BE2C (cell line): ENCODE measurements at regions not wholly inside any gene's neighbourhood (a gene's known extent, or its start where the extent isn't known, plus 50 kb on each side); places are given as distances from the start of the nearest gene placed in this dataset.
"Not testable (repeated sequence)": the region's sequence is repeated elsewhere in the genome, so short reads cannot be mapped to it uniquely, and the experiment has no call there.

Experiments
- DNase-seq: peaks from one replicate; pipeline ENCODE4 v3.0.0-alpha.2; 2020
- H3K27me3 ChIP-seq: fragments of 250-450 bp; sonication (Bioruptor Pico); 2 replicates; pipeline ENCODE4 v1.5.1; 2020; ENCODE audit warnings: mild to moderate bottlenecking
- H3K36me3 ChIP-seq: fragments of 250-450 bp; sonication (Bioruptor Pico); 2 replicates; pipeline ENCODE4 v1.5.1; 2020; ENCODE audit warnings: mild to moderate bottlenecking
- H3K4me1 ChIP-seq: fragments of 250-450 bp; sonication (Bioruptor Pico); 2 replicates; pipeline ENCODE4 v1.5.1; 2020
- H3K4me3 ChIP-seq: 2 replicates; pipeline ENCODE4 v1.5.1; 2011; ENCODE audit warnings: low read depth, low read length
- H3K9me3 ChIP-seq: fragments of 250-450 bp; sonication (Bioruptor Pico); 2 replicates; pipeline ENCODE4 v1.5.1; 2020

DNA sequence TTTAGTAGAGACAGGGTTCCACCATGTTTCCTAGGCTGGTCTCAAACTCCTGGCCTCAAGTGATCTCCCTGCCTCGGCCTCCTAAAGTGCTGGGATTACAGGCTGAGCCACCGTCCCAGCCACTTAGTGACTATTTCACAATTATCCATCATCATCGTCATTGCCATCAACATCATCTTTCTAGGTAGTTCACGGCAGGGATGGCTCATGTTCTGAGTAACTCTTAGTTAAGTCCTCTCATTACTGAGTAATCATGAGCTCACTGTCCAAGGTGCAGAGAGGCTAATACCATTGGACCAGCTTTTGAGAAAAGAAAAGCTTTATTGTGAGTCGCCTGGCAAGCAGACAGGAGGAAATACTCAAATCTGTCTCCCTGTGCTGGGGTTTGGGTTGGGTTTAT lies 108.6 kb upstream of the PRSS12 start:
- not testable (repeated sequence) for H3K27me3 ChIP-seq, H3K36me3 ChIP-seq, DNase-seq, H3K4me1 ChIP-seq, H3K4me3 ChIP-seq, H3K9me3 ChIP-seq

DNA sequence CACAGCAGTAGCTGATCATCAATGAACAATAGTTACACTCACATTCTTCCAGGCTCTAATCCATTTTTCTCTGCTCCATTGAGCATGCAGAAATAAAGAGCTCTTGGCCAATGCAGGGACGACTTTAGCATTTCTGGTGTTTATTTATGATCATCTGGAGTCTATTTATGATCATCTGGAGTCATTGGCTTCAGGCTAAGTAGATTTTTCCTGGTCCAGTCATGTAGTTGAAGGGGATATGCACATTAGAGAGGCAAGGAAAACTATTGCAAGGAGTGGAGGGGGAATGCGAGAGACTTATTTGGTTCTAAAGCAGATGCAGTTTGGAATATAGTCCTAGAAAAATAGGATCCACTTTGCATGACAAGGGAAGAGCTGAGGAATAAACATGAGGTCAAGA lies 113.0 kb upstream of the PRSS12 start:
- H3K4me3 ChIP-seq, H3K4me1 ChIP-seq, H3K9me3 ChIP-seq, DNase-seq, H3K36me3 ChIP-seq, H3K27me3 ChIP-seq: not testable (repeated sequence)

DNA sequence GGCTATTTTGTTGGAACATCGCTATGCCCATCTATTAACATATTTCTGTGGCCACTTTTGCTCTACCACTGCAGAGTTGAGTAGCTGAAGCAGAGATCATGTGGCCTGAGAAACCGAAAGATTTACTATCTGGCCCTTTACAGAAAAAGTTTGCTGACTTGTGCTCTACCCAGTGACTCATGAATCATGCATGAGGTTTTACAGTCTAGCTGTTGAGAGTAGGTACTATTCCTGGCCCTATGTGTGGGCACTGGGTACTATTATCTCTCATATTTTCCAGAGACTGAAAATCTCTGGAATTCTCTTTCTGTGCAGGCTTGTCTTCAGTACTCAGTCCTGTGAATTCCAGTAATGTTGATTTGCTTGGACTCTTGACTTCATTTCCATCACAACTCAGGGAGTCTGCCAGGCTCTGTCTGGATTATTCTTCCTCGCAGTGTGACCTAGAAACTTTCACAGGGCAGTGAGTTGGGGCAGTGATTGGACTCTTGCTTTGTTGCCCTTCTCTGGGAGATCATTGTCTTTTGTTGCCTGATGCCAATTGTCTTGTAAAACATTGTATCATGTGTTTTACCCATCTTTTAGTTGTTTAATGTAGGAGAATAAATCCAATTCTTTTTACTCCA lies 121.3 kb upstream of the PRSS12 start:
- not testable (repeated sequence) for DNase-seq, H3K9me3 ChIP-seq

DNA sequence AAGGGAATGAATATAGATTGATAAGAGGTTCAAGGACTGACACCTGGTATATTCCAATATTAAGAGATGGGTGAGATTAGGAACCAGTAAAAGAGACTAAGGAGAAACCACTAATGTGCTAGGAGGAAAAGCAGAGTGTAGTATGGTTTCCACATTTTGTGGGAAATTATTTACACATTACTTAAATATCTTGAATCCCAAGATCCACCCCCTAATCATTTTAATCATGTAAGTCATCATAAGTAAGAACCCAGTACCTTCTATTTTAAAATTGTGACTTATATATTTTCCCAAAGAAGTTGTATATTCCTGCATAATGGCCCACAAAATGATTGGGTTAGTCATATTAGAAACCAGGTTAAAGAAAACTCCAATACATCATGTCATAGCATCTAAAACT lies 122.0 kb upstream of the PRSS12 start:
- not testable (repeated sequence) for H3K9me3 ChIP-seq, H3K36me3 ChIP-seq, H3K4me3 ChIP-seq, H3K27me3 ChIP-seq, H3K4me1 ChIP-seq, DNase-seq

More for the DNA sequence above, 121.3 kb upstream of the PRSS12 start:
- not testable (repeated sequence) for H3K4me3 ChIP-seq, H3K27me3 ChIP-seq, H3K36me3 ChIP-seq, H3K4me1 ChIP-seq

DNA sequence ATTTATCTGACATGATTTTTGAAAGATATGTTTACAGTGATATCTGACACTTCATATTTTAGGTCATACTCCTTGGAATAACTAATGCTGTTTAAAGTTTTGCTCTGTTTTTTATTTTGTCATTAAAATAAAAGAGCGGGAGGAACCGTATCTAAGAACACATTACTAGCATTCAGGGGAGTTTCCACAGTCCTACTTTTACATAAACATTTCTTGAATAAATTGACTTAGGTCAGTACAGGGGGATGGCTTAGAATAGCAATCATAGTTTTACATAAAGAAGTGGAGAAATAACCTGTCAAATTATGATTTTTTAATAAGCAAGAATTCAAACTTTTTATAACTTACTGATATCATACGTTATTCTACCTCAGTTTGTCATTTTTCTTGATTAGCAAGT lies 123.1 kb upstream of the PRSS12 start:
- H3K9me3 ChIP-seq, H3K36me3 ChIP-seq, DNase-seq, H3K4me1 ChIP-seq, H3K27me3 ChIP-seq, H3K4me3 ChIP-seq: not testable (repeated sequence)

DNA sequence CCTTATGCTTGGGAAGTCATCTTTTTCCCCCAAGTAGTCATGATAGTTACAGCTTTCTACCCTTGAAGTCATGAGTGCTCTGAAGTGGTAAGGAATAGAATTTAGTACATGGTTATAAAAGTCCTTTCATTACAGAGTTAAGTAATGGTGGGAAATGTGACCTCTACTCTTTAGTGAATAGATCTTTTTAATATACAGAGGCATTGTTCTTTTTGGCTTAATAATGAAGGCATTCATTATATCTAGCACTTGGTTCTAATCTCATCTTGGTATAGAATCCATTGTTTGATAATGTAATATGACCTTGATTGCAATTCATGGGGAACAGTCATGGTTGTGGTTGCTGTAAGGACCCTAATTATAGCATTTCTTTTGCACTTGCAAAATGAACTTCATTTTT lies 125.0 kb upstream of the PRSS12 start:
- DNase-seq = not testable (repeated sequence)

DNA sequence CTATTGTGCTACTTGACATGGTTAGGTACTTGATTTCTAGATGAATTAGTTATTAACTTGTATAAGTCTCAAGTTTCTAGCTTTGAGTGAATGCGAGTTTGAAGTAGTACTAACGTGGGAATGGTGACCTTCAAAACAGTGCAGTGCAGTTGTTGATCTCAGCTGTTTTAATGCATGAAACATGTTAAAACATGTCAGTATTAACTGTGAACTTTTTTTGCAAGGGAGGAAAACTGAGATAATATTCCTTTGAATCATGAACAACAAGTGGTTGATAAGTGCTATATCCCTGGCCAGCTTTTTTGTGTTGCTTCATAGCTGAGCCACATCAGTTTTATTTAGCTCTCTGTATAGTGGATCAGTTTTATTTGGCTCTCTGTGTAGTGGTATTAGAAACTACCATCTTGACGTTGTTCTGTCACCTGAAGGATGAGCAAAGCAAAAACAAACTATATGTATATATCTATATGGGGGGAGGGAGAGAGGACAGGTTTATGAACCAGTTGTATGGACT lies 133.1 kb upstream of the PRSS12 start:
- H3K36me3 ChIP-seq, DNase-seq, H3K27me3 ChIP-seq, H3K4me3 ChIP-seq, H3K9me3 ChIP-seq, H3K4me1 ChIP-seq: not testable (repeated sequence)

More for the DNA sequence above, 125.0 kb upstream of the PRSS12 start:
- not testable (repeated sequence) for H3K4me1 ChIP-seq, H3K36me3 ChIP-seq, H3K9me3 ChIP-seq, H3K27me3 ChIP-seq, H3K4me3 ChIP-seq

DNA sequence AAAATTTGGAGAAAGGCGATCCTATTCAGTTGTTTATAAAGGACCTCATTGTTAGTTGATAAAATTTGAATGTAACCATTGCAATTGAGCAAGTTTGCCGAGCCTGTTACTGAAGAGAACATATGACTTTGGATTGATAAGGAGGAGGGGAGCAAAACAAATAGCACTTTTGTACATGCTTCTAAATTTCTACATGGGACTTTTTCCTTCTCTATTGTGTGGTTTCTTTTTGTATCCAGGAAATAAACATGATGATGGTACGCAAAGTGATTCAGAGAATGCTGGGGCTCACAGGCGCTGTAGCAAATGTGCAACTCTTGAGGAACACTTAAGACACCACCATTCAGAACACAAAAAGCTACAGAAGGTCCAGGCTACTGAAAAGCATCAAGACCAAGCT lies 140.2 kb upstream of the PRSS12 start:
- DNase-seq, H3K9me3 ChIP-seq, H3K36me3 ChIP-seq, H3K4me3 ChIP-seq, H3K27me3 ChIP-seq, H3K4me1 ChIP-seq: not testable (repeated sequence)

DNA sequence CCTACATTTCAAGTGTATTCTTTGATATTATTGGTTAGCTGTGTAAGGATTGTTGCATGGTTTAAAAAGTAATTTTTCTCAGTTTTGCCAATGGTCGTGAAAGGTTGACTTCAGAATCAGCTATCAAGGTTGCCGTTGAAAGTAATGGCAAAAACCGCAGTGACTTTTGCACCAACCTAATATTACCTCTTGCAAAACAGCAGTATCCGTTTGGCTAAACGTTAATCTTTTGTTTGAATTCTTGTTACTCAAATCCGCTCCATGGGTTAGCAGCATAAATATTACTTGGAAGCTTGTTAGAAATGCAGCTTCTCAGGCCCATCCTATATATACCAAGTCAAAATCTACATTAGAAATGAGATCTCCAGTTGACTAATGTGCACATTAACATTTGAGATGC lies 141.6 kb upstream of the PRSS12 start:
- H3K36me3 ChIP-seq, H3K4me3 ChIP-seq, DNase-seq, H3K27me3 ChIP-seq, H3K9me3 ChIP-seq, H3K4me1 ChIP-seq: not testable (repeated sequence)

DNA sequence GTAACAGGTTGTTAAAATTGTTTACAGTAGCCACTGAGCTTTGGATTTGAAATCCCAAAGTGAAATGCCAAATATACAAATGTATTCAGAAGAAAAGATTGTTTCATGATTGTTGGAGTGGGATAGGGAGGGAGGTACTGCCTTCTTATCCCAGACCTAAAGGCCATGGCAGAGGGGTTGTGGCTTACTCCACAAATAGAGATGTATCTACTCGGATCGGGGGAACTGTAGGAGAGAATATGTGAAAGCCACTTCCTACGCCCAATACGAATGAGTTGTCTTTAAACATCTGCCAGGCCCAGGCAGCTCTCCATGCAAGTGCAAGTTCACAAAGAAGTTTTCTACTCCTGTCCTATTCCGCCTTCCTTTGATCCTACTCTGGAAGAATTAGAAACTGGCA lies 150.2 kb upstream of the PRSS12 start:
- H3K4me1 ChIP-seq, H3K9me3 ChIP-seq, H3K27me3 ChIP-seq, H3K4me3 ChIP-seq, DNase-seq, H3K36me3 ChIP-seq: not testable (repeated sequence)

DNA sequence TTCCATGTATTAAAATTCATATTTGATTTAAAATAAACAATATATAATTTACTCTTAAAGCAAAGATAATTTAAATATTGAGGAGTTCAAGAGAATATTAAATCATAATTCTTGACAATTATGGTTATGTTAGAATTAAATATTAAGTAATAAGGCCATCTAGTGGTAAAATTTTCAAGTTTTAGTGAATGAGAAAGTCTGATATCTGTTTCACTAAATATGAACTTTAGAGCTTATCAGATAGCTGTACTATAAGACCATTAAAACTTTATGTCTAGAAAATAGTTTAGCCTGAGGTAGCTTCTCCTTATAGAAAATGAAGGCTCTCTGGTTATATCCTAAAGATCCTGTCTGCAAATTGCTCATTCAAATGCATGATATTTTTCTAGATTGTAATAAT lies 152.1 kb upstream of the PRSS12 start:
- DNase-seq, H3K4me1 ChIP-seq, H3K9me3 ChIP-seq, H3K27me3 ChIP-seq, H3K36me3 ChIP-seq, H3K4me3 ChIP-seq: not testable (repeated sequence)

DNA sequence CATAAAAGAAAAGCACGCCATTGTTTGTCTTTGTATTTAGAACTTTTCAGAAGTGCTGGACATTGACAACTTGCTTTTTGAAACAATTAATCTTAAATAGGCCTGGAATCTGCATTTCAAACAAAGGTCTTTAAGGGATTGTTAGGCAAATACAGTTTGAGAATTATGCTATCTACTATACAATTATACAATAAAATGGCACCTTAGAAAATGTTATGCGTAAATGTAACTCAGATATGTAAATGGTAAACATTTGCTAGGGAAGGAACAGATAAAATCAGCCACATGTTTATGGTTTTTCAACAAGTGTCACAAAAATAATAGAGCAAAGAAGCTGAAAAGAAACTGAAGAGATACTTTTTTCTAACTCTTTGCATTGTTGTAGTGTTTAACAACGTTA lies 152.7 kb upstream of the PRSS12 start:
- H3K4me3 ChIP-seq, H3K4me1 ChIP-seq, H3K9me3 ChIP-seq, H3K36me3 ChIP-seq, DNase-seq, H3K27me3 ChIP-seq: not testable (repeated sequence)

DNA sequence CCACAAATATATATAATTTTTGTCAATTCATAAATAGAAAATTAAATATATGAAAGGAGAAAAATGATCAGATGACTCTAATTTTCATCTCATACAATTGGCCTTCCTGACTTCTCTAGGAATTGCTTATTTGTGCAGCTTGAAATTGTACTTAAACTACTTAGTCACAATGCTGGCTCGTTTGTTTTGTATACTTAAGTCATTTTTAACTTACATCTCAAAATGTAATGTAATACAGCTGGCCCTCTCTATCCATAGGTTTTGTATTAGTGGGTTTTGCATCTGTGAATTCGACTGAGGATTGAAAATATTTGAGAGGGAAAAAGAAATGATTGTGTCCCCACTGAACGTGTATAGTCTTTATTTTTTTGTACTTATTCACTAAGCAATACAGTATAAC lies 160.1 kb upstream of the PRSS12 start:
- not testable (repeated sequence) for H3K4me3 ChIP-seq, H3K9me3 ChIP-seq, DNase-seq, H3K4me1 ChIP-seq, H3K36me3 ChIP-seq, H3K27me3 ChIP-seq

DNA sequence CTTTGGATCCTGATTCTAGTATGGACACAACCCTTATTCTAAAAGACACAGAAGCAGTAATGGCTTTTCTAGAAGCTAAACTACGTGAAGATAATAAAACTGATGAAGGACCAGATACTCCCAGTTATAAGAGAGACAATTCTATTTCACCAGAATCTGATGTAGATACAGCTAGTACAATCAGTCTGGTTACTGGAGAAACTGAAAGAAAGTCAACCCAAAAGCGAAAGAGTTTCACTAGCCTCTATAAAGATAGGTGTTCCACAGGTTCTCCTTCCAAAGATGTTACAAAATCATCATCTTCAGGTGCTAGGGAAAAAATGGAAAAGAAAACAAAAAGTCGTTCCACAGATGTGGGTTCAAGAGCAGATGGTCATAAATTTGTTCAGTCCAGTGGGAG lies 161.5 kb upstream of the PRSS12 start:
- not testable (repeated sequence) for H3K9me3 ChIP-seq, H3K4me3 ChIP-seq, H3K27me3 ChIP-seq, H3K36me3 ChIP-seq, H3K4me1 ChIP-seq, DNase-seq

DNA sequence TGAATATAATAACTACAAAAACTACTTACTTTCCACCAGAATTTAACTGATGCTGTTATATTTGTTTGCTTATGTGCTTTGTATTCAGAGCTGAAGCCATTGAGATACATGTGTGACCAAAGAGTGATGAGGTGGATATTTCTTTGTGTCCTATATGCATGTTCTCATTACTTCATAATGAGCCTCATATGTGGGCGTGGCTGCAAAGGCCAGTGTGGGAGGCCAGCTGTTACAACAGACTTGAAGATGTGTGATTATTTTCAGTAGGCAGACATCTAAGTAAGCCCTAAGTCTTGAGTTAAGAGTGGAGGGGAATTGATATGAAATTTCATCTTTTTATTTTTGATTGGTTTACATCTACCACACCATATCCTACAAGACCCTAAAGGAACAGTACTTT lies 163.3 kb upstream of the PRSS12 start:
- H3K27me3 ChIP-seq, H3K36me3 ChIP-seq, H3K9me3 ChIP-seq, H3K4me1 ChIP-seq, DNase-seq, H3K4me3 ChIP-seq: not testable (repeated sequence)

DNA sequence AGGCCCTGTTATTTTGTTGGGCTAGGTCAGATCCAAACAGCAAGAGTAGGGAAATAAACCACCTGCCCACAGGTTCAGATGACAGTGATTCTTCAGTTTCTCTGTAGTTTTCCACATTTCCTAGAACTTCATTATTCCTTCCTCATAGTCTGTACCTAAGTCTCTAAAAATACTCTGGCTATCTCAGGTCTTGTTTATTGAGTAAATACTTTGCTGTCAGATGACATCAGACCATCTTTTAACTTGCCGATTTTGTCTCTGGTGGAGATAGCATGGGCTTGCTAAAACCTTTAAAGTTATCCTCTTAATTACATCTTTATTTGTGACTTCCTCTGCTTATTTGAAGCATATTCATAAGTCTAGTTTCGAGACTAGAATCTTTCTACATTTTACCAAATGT lies 155.1 kb upstream of the METTL14 start:
- not testable (repeated sequence) for H3K4me3 ChIP-seq, H3K4me1 ChIP-seq, H3K27me3 ChIP-seq, H3K9me3 ChIP-seq, DNase-seq, H3K36me3 ChIP-seq

DNA sequence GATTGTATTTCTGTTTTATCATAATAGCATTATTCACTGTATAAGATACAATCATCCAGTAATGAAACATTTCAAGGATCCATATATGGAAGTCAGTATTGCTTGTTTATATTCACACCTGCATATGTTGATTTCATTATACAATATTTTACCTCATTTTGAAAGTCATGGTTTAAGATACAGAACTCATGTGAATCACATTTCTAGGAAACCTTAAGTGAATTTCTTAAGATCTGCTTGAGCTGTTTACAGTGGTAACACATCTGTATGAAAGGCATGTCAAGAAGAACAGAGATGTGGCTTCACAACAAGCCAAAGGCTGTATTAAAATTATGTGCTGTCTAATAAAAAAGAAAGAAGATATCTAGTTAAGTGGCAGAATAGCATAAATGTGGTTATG lies 153.2 kb upstream of the METTL14 start:
- H3K4me1 ChIP-seq, H3K4me3 ChIP-seq, H3K9me3 ChIP-seq, H3K27me3 ChIP-seq, H3K36me3 ChIP-seq, DNase-seq: not testable (repeated sequence)
